HG03342 (cell line): ENCODE measurements at regions not wholly inside any gene's neighbourhood (a gene's known extent, or its start where the extent isn't known, plus 50 kb on each side); places are given as distances from the start of the nearest gene placed in this dataset.

ENCODE experiments used
- ATAC-seq: cut with Tn5 transposase; IDR thresholded peaks from one replicate; pipeline ENCODE4 v1.9.1; 2021; ENCODE audit warnings: mild to moderate bottlenecking, moderate library complexity; ENCODE audit not compliant: unreplicated experiment

DNA sequence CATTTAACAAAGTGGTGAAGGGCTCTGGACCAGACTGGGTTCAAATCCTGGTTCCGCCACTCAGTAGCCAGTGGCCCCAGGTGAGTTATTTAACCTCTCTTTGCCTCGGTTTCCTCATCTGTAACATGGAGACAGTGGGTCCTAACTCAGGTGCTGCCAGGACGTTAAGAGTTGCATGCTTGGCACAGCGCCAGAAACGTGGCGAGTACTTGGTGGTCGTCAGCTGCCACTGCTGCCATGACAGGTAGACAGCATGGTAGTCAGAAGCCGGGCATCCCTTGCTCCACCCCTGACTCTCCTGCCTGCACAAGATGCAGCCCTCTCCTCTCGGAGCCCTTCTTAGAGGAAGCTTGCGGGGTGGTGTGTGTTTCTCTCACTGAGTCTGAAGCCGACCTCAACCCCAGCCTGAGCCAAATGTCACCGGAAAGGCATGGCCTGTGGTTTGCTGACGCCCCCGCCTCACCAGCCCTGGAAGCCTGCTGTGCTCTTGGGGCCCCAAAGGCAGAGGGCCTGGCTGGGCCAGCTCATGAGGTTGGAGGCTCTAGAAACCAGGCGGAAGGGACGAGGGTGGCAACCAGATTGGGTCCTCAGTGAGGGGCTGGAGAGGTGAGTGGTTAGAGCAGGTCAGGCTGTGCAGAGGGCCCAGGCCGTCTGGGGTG lies 160.8 kb upstream of the TLE3 start:
- ATAC-seq, result no peak

DNA sequence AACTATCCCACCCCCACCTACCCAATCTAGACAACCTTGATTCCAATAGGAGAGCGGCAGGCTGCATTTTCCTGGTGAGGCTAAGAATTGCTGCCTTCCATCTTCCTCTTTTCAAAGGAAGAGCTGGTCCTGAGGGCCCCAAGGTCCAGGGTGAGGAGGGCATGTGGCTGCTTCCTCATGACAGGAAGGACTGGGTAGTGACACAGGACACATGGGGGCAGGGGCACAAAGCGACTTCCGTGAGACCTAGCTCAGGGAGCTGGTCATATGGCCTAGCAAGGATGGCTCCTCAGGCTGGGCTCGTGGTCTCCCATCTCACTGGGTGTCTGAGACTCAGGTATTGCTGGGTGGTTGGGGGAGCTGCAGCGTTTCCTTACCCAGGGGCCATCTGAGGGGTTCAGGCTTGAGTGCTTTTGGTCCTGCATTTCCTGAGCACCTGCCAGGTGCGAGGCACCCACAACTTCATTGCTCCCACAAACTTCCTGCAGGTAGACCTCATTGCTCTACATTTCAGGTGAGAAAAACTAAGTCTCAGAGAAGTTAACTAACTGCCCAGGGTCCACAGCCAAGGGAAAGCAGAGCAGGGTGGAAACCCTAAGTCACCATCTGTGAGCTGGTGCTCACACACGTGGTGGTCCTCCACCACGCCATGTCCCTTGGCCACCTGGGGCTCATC lies 160.0 kb upstream of the TLE3 start:
- no peak for ATAC-seq

DNA sequence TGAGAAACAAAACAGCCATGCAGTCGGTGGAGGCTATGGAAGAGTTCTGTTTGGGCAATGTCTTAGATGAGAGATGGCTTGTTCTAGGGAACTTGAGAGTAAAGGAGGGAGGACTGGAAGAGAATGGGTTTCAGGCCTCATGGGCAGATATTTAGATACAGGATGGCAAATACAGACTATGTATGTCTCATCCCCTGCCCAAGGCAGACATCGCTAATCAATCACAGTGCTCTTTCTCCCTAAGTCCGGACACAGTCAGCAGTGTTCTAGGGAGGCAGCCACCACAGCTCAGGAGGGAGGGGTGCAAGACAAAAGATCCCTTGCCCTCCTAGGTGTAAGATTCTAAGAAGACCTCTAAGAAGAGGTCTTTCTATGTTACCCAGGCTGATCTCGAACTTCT lies 159.3 kb upstream of the TLE3 start:
- ATAC-seq, result no peak

DNA sequence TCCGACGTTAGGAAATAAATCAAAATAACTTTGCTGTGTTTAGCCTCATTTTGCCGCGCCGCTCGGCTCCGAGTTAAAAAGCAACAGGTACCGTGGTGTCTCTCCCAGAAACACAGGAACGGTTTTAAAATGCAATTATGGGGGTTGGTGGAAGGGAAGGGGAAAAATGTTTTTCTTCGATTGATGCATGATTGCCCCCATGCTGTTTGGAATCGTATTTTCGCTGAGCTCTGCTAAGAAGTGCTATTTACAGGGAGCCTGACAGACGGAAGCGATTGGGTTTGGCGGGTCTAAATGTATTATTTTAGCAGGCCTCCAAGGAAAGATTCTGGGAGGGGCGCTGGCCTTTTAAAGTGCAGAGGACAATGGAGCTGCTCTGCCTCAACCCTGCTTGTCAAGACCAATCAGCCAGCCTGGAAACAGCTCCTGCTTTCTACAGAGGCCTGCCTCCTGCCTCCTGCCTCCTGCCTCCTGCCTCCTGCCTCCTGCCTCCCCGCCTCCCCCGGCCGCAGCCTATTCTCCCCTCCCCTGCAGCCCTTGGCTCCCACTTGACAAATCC lies 156.7 kb upstream of the TLE3 start:
- ATAC-seq, result no peak

DNA sequence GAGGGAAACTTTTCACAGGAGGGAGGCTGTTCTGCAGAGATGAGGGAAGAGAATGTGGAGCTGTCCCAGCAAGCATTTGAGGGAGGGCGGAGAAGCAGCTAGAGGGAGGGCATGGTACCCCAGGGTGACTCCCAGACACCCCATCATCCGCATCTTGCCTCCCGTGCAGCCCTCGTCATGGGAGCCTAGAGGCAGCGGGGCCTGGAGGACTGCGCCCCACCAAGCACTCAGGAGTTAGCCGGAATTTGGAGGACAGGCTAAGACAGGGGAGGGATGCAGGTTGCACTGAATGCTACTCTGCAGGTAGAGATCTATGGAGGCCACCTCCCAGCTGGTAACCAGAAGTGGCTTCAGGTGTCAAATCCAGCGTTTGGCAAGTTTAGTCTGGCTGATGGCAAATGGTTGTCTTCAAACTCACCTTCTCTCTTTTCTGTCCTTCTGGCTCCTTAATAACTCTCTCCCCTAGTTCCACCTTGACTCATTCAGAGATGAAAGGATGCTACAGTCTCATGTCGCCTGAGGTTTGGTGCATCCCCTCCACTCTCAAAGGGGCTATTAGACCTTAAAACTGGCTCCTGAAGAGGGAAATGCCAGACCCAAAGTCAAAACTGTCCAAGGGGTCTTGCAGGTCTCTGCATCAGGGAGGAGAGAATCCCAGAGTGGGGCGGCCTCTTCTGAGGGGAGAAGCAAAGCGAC lies 155.9 kb upstream of the TLE3 start:
- no peak for ATAC-seq

DNA sequence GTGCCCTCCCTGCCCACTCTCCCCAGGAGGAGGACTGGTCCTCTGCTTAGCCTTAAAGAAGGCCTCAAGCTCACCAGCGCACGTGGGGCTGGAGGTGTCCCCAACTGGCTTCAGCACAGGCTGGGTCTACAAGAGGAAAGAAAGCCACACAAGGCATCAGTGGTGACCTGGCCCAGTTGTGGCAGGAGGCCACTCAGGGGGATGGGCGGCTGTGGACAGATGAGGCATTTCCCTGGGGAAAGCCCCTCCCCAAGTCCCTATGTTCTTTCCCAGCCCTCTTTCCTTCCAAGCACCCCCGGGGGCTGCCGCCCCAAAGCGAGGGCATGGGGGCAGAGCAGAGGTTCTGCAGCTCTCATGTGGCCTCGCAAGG lies 155.2 kb upstream of the TLE3 start:
- ATAC-seq, result no peak

DNA sequence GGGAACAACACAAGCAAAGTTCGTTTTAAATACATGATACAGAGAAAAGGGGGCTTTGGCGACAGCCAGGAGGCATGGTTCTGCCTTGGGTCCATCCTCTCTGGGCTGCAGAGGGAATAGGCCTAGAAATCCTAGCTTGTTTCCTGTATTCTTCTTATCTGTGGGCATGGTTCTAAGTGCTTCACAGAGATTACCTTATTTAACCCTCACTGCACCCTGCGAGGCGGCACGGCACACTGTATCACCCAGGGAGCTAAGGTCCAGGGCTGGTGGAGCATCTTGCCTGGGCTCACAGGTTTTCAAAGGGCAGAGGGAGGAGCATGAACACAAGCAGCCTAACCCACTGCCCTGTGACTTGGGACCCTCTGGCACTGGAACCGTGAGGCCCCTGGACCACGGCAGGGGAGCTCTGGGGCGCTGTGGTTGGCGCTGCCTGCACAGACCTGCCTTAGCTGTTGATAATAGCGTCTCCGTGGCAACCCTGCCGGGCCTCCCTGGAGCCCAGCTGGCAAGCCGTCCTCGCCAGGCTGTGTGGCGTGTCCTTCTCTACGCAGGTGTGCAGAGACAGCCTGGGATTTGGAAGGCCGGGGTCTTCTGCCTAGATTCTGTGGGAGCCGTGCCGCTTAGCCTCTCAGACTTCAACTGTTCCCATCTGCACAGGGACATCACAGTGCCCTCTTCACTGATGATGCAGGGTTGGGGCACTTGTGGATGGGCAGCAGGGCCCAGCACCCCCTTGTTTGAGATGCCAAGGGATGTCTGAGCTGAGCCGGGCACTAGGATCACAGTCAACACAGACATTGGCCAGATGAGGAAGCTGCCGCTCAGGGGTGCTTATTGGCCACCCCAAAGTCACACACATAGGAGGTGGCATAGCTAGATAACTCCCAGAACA lies 154.6 kb upstream of the TLE3 start:
- ATAC-seq, result no peak

DNA sequence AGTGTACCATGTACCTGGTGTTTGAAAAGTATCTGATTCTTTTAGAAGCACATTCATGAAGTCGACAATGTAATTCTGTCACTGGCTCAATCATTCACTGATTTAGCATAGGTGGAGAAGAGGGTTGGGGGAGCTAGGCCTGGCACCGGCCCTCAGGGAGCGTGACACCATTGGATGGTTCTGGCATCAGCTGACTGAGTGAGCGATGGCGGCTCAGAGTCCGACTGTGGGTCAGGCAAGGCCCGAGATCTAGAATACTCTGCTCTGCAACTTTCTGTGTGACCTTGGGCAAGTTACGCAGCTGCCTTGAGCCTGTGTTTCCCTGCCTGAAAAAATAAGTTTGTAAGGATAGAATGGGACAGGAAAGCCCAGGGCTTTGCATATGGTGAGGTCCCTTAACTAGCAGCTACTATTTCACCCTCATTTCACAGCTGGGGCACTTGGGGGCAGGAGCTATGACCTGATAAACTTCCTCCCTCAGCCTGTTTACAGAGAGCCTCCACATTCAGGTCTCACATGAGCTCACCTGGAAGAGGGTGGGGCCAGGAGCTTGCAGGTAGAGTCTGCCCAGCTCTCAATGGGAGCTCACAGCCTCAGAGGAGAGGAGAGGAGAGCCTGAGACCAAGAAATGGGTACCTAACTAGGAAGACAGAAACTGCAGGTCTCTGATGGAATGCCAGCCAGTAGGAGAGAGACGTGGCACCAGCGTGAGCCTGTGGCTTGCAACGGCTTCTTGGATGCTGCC lies 153.7 kb upstream of the TLE3 start:
- no peak for ATAC-seq

DNA sequence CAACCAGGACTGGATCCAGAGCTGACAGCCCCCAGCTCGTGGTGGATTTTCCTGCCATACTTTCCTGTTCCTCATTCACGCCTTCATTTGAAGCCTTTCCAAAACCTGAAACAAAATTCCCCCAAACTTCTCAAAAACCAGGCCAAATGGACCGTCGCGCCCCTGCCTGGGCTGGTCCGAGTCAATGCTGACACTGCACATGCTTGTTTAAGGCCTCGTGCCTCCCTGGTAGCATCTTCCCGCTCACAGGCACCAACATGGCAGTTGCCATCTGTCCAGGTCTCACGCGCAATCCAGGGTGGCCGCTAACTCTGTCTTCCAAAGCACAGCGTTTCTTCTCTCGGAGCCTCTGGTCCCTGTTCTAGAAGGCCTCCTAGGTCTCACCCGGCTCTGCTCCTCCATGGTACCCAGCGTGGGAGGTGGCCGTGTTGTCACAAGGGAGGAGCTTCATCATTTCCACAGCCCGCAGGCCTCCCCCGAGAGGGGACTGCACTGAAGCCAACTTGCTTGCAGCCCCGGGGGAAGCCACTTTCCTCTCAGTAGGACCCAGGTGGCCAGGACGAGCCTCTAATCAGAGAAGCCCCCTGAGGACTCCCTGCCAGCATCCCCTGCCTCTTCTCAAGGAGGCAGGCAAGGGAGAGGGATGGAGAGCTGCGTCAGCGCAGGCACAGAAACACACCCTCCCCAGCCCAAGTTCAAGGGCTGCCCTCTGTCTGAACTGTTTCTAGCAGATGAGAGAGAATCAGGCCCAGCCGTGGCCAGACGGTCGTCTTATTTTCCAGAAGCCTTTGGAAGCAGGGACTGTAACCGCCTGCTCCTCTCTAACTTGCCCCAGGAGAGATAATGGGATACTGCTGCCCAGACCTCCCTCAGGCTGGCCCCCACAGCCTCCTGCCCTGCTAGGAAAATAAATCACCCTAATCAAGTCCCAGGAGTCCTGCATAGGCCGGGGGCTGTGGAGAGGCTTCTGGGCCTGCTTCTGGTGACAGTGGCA lies 152.8 kb upstream of the TLE3 start:
- no peak for ATAC-seq

DNA sequence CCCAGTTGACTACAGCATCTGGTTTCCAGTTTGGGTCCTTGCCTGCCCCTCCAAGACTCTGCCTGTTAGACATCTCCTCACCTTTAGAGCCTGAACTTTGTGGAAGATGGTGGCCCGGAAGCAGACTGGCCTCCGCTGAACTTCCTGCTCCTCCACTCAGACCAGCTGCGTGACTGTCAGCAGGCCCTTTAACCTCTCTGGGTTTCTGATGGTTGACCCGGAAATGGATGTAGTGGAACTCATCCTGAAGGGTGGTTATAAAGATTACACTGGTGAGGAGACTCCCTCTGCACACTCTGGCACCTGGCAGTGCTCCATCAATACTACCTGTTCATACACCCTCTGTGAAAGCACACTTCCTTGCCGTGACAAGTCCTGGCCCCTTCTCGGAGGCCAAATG lies 151.9 kb upstream of the TLE3 start:
- no peak for ATAC-seq

DNA sequence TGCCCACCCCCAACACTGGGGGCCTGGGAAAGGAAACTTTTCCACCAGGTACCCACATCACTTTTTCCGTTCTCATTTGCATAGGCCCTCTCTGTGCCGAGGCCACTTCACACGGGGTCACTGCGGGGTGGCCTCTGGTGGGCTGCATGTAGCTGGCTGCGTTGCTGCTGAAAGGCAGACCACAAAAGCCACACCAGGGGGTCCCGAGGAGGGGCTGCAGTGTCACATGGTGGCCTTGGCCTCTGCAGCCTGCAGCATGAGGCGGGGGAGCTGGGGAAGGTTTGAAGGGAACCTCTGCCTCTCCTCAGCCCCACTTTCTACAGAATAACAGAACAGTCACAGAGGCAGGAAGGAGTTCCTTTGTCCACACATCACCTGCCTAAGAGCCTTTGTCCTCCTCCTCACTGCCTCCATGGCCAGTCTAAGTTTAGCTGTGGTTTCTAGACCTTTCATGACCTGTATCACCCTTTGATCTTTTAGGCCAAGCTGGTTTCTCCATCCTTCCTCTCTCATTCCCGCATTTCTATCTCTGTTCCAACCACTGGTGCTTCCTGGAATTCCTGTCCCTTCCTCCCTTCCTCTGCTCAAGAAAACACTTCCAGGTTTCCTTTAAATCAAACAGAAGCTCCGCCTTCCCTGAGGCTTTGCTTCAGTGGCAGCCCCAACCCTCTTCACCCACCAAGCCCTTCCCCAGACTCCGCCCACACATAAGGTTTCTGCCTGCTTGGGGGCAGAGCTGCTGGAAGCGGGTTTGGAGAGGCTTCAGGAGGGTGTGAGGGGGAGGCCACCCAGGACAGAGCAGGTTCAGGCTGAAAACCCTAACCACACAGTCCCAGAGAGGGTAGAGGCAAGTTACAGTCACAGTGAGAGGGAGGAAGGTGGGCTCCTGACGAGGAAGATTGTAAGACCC lies 150.7 kb upstream of the TLE3 start:
- ATAC-seq, result no peak

DNA sequence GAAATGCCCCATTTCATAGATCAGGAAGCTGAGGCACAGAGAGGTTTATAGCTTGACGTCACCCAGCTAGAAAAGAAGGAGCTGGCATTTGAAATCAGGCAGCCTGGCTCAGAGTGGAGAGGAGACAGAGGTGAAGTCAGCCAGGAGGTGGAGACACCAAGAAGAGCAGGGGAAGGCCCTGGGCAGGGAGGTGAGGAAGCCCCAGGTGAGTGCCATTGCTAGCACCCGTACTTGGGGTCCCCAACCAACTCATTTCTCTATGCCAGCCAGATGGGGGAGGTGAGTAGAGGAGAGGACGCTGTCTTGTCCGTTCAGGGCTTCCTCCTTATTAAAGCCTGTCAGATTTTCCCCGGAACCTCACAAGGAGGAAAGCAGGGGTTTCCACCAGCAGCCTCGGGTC lies 149.6 kb upstream of the TLE3 start:
- no peak for ATAC-seq

DNA sequence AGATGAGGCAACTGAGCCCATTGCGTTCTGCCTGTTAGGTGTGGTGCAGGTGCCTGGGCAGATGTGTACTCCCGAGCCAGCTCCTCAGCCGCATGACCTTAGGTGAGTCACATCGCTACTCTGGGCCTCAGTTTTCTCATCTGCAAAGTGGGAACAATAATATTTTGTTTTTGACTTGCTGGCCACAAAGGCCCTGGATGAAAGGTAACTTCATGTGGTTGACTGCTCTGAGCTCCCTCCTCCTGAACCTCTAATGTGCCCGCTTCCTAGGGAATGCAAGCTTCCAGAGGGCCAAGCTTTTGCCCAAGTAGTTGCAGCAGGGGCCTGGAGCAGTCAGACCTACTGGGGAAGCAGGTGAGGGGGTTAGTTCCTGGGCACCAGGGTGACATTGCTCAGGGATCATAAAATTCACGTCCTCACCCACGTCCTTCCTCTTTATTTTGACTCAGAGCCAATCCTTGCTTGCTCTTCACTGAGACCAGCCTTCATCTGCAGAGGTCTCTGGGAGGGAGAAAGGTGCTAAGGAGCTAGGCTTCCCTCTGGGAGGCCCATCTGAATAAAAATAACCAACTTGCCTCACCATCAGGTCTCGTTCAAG lies 149.0 kb upstream of the TLE3 start:
- no peak for ATAC-seq

DNA sequence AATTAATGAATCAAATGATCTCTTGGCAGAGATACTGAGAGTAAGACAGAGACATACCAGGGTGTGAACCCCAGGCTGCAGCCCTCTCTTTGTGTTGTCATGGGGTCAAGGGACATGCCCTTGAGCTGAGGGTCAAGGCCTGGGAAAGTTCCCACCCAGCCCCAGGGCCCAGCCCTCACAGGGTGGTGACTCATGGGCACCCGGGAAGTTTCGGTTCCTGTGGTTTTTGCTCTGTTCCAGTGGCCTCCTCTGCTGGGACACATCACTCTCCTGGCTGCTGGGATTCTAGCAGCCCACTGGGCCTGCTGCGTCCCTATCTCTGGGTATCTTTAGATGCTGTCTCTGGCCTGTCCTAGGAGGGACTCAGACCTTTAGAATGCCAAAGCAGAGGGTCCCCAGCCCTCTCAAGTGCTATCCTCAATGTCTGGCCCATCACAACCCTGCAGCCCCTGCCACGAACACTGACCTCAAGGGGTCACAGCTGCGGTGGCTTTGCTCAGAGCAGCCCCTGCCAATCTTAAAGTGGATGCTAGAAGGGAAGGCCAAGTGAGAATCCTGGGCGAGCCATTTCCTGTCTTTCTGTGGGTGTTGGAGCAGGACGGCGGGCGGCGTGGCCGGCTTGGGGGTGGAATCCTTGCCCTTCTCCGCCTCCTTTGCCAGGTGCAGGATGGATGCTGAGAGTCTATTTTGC lies 148.4 kb upstream of the TLE3 start:
- ATAC-seq, result no peak

DNA sequence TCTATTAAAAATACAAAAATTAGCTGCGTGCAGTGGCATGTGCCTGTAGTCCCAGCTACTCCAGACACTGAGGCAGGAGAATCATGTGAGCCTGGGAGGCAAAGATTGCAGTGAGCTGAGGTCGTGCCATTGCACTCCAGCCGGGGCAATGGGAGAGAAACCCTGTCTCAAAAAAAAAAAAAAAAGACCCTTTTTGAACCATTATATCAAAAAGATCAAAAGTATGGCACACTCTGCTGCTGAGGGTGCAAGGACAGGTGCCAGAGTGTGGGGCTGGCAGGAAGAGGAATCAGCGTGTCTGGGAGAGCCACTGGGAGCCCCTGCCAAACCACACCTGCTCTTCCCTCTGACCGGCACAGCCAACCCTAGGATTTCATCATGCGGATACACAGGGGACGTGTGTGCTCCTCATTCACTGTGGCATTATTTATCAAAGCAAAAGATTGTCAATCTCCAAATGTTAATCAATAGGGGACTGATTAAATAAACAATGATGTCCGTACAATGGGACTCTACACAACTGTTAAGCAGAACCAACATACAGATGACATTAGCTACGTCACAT lies 147.3 kb upstream of the TLE3 start:
- ATAC-seq, result no peak

DNA sequence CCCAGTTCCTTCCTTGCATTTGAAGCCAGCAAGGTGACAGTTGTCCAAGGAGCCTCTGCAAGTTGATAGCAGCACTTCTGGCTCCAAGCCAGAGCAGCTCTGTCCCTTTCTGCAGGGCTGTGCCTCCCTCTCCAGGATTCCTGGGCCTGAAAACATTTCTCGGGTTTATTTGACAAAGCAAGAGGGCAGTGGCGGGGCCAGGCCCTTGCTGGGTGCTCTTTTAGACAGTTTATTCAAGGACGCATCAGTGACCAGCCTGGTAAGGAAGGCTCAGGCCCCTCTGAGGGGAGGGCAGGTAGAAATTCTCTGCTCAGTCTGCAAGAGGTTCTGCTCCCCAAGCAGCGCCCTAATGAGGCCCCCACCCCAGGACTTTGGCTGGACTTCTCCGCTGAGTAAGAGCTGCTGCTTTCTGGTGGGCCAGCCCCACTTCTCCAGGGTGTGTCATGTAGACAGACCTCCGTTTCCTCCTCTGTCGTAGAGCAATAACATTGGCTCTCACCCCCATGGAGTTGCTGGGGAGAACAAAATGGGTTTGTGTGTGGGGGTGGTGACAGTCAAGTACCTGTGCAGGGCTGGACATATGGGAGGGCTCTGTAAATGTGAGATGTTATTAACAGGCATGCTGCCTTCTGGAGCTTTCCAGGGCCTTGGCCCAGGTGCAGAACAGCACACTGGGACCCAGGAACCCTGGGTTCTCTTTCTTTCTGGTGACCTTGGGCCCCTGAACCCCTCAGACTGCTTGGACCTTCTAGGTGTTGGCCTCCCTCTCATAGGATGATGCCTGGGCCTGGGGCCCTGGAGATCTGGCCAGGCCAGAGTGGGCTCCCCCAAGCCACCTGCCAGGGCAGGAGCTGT lies 146.2 kb upstream of the TLE3 start:
- no peak for ATAC-seq
